OCI-M1 (cell line): ENCODE measurements at regions not wholly inside any gene's neighbourhood (a gene's known extent, or its start where the extent isn't known, plus 50 kb on each side); places are given as distances from the start of the nearest gene placed in this dataset.
"Not testable (repeated sequence)": the region's sequence is repeated elsewhere in the genome, so short reads cannot be mapped to it uniquely, and the experiment has no call there.

Experiments
- DNase-seq: peaks from one replicate; lab custom pipeline; 2025; lab: John Stamatoyannopoulos, UW

- no peak for DNase-seq
These were observed 776.6 kb downstream of the UQCRFS1 start for GRCh38 chr19:28436320-28436719.

DNA sequence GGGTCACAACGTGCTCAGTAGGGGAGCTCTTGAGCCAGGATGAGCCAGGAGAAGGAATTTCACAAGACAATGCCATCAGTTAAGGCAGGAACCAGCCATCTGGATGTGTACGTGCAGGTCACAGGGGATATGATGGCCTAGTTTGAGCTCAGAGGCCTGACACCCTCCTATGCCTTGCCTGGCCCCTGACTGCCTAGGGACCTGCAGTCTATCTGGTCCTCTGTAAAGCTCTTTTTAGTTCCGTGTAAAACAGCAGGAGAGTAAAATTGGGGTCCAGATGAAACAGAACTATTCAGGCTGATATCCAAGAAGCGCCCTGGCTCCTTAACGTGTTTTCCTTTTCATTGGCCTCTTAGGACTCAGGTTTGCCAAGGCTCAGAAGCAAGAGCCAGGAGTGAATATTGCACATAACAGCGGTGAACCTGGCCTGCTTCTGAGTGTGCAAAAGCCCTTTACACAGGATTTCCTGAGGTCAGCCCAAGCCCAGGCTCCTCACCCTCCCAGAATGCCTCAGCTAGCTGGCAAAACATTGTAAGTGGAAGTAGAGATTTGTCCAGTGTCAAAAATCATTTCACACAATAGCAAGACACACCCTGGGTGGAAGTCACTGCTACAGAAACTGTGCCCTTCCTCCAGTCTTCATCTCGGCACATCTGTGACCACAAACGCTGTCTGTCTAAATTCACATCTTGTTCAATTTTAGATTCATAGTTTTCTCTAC lies 777.2 kb downstream of the UQCRFS1 start:
- DNase-seq, result no peak

- not testable (repeated sequence) for DNase-seq
These were observed 778.2 kb downstream of the UQCRFS1 start for GRCh38 chr19:28434794-28435193.

- not testable (repeated sequence) for DNase-seq
These were observed 778.6 kb downstream of the UQCRFS1 start for GRCh38 chr19:28434365-28434764.

DNA sequence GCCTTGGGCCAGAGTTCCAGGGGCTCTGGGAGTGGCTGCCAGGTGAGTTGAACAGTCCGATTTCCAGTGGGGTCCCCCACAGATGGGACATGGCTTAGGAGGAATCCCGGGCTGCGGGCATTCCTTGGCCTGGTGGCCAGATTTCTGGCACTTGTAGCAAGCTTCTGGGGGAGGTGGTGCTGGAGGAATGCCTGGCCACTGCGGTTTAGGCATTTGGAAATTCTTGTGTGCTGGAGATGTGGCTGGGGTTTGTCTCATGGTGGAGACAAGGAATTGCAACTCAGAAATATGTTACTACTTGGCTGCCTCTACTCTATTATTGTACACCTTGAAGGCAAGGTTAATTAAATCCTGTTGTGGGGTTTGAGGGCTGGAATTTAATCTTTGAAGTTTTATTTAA lies 779.8 kb downstream of the UQCRFS1 start:
- not testable (repeated sequence) for DNase-seq

- DNase-seq, result no peak
These were observed 782.7 kb downstream of the UQCRFS1 start for GRCh38 chr19:28430214-28430613.

DNA sequence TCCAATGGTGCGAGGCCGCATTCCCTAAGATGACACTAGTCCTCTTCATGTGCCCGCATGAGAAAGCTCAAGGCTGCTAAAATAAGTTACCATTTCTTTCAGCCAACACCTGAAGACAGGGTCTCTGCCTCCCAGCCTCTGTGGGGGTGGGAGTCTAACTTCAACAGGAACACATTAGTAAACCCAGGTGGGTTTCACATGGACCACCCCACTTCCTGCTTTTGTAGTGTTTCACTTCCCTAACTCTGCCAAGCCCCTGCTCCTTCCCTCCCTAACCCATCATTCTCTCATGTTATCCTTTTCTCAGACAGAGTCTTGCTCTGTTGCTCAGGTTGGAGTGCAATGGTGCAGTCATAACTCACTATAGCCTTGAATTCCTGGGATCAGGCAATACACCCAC lies 783.6 kb downstream of the UQCRFS1 start:
- DNase-seq, result no peak

DNA sequence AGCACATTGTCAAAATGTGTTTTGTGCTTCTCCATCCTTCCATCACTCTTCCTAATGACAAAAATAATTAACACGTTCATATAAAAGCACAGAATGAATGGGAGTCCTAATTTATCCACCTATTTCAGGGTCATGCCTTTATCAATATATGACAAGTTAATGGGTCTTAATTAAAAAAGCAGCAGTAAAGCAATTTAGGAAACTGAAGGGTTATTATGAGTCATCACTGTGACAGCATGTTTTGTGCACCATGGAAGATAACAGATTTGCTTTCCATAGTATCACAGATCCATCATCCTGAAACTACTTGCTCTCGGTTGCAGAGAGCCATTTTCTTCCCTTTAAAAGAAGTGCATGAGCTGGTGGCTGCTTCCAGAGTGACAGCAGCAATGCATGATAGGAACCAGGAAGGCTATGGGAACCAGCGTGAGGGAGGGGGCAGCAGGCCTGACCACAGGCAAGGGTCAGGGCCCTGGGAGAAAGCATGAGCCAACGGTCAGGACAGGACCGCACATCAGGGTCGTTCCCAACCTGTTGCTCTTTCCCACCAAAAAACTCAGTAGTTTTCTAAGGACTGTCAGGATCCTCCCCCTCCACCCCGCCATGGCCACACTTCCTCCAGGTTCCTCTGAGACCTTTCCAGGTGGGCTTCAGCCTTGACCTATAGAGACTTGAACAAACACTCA lies 784.1 kb downstream of the UQCRFS1 start:
- DNase-seq, result no peak

DNA sequence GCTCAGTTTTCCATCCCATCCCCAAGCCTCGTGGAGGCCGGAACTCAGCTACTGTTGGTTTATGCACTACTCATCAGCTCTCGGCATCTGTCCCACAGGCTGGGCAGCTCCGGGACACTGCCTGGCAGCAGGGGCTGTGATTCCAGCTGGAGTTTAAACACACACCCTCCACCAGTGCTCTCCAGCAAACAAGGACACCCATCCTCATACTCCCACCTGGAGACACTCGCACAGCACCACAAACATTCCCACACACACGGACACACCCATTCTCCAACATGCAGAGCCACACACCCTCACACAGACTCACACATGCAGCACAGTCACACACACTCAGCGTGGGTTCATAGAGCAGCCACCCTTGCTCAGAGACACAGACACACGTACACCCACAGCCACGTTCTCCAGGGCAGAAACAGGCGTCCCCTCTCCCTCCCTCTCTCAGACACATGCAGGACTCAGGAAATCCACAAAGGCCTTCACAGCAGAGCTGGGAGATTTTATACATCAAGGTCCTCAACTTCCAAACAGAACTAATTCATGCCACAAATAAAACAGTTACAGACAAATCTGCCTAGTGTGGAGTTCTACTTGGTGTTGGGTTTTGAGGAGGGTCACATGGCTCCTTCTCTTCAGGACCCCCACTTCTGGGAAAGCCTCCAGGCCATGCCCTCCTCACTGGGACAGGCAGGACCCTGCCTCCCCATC lies 785.4 kb downstream of the UQCRFS1 start:
- no peak for DNase-seq

- DNase-seq, result no peak
These were observed 786.2 kb downstream of the UQCRFS1 start for GRCh38 chr19:28426730-28427225.

- no peak for DNase-seq
These were observed 786.7 kb downstream of the UQCRFS1 start for GRCh38 chr19:28426110-28426729.

DNA sequence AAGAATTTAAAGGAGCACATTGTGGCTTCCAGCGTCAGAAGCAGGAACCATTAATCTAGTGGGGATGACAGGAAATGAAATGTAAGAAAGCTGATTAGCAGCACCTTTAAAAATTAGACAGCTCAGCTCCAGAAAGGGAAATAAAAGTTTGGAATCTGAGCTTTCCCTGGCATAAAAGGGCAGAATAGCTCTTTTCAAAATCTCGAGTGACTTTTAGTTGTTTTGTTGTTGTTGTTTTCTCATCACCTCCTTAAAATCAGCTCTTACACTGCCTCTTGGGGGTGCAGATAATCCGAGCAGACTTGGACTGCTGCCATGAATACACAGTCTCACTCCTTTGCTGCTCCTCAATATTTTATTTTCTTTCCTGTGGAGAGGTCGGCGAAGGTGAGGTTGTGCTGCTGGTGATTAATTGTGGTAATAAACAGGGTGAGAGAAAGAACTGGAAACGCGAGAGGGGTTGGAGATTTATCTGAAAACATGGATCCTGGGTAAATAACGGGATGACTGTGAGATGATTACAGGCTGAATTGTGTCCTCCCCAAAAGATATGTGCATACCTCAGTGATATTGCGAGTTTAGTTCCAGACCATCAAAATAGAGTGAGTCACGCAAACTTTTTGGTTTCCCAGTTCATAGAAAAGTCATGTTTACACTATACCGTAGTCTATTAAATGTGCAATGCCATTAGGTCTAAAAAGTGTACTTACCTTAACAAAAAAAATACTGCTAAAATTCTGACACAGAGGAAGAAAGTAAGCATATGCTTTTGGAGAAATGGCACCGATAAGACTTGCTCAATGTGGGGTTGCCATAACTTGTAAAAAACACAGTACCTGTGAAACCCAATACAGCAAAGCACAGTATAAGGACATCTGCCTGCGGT lies 787.7 kb downstream of the UQCRFS1 start:
- no peak for DNase-seq

GRCh38 chr19:28424662-28425045 lies 788.3 kb downstream of the UQCRFS1 start:
- DNase-seq, result no peak

DNA sequence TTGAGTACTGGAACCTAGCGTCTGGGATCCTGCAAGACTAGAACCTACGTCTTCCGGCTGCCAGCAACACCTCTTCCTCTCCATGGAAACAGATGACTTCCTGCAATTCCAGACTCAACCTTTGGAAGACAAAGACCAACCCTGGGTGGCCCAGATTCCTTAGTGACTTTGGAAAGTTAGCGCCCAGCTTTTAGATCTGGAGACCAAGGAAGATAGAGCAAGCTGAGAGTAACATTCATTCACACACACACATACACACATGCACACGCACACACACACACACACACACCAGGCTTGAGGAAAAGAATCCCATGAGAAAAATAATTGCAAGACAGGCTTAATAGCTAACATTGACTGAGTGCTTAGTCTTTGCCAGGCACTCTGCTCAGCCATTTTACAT lies 788.9 kb downstream of the UQCRFS1 start:
- no peak for DNase-seq

GRCh38 chr19:28422791-28423650 lies 789.9 kb downstream of the UQCRFS1 start:
- DNase-seq, result no peak

GRCh38 chr19:28422046-28422445 lies 790.9 kb downstream of the UQCRFS1 start:
- DNase-seq, result no peak

DNA sequence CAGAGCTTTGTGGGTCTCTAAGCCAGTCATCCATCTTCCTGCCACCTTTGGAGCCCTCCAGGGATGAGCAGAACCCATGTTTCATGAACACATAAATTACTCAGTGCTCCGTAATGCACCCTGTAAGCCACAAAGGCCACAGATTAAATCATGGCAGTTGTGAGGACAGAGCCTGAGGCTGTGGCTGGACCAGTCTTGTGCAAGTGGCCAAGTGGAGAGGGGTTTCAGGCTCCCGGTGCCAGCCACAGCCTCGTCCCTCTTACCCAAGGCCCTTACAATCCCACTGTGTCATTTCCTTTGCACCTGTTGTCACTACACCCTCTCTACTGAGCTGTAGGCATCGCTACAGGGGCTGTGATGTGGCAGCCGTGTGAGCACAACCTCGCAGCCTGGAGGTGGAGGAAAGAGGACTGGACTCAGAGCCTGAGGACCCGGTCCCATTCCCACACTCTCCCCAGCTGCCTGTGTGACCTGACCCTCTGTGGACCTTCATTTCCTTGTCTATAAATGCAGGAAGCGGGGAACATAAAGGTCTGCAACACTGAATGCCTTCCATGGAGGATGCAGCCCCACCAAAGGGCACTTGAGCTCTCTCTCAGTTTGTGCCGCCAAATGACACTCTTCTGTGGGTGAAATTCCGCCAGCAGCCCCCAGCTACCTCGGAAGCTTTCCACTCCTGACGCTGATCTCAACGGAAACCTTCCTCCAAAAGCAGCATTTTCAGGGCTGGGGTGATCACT lies 792.0 kb downstream of the UQCRFS1 start:
- no peak for DNase-seq

- no peak for DNase-seq
These were observed 793.6 kb downstream of the UQCRFS1 start for GRCh38 chr19:28419312-28419711.

DNA sequence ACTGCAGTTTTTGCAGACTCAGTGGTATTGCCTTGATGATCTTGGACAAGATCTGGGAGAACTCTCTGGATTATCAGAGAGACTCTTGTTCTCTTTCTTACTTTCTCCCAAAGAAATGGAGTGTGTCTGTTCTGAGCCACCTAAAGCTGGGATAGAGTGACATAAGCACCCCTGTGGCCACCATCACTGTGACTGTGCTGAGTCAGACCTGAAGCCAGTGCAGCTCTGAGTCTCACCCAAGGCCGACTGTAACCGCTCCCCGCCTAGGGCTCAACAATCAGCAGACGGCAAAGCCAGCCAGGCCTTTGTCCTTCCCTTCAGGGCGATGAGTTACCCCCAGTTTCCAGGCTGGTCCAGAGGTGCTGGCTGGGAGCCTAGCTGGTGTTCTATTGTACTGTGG lies 795.6 kb downstream of the UQCRFS1 start:
- no peak for DNase-seq

DNA sequence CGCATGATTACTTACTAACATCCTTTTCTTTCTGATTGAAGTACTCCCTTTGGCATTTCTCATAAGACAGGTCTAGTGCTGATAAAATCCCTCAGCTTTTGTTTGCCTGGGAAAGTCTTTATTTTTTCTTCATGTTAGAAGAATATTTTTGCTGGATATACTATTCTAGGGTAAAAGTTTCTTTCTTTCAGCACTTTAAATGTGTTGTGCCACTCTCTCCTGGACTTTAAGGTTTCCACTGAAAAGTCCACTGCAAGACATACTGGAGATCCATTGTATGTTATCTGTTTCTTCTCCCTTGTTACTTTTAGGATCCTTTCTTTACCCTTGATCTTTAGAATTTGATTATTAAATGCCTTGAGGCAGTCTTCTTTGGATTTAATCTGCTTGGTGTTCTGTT lies 796.7 kb downstream of the UQCRFS1 start:
- no peak for DNase-seq
